Astrocyte (in vitro differentiated cells and primary cell): ENCODE measurements at regions not wholly inside any gene's neighbourhood (a gene's known extent, or its start where the extent isn't known, plus 50 kb on each side); places are given as distances from the start of the nearest gene placed in this dataset.
A peak's percentile ranks its signal among the peaks of the same experiment; 100 is the strongest.

Source experiments
- DNase-seq: peaks from one replicate; pipeline ENCODE4 v3.0.0-alpha.2; 2010; ENCODE audit warnings: low read depth
- FAIRE-seq: peaks from 2 replicates; lab custom pipeline; 2011; peaks lifted over from hg19 to GRCh38; lab: Jason Lieb, UNC
- H2AFZ ChIP-seq: 2 replicates; pipeline ENCODE4 v1.6.0; 2012; ENCODE audit warnings: low read depth, low read length, inconsistent platforms
- H3K27ac ChIP-seq: 2 replicates; pipeline ENCODE4 v1.5.1; 2011; ENCODE audit warnings: low read depth, low read length, inconsistent platforms
- H3K27me3 ChIP-seq: 2 replicates; pipeline ENCODE4 v1.6.0; 2011; ENCODE audit warnings: low read length, inconsistent platforms; ENCODE audit not compliant: insufficient read depth
- H3K36me3 ChIP-seq: 2 replicates; pipeline ENCODE4 v1.5.1; 2011; ENCODE audit warnings: low read length, inconsistent platforms; ENCODE audit not compliant: insufficient read depth
- H3K4me1 ChIP-seq: 2 replicates; pipeline ENCODE4 v1.5.1; 2011; ENCODE audit warnings: low read length, inconsistent platforms; ENCODE audit not compliant: insufficient read depth
- H3K4me2 ChIP-seq: 2 replicates; pipeline ENCODE4 v1.6.0; 2012; ENCODE audit warnings: low read length, inconsistent platforms
- H3K4me3 ChIP-seq: 2 replicates; pipeline ENCODE4 v1.5.1; 2011; ENCODE audit warnings: low read depth, mild to moderate bottlenecking, low read length, inconsistent platforms; ENCODE audit not compliant: insufficient read depth
- H3K79me2 ChIP-seq: 2 replicates; pipeline ENCODE4 v1.6.0; 2012; ENCODE audit warnings: mild to moderate bottlenecking, low read length, inconsistent platforms; ENCODE audit not compliant: insufficient read depth
- H3K9ac ChIP-seq: 2 replicates; pipeline ENCODE4 v1.6.0; 2012; ENCODE audit warnings: mild to moderate bottlenecking, low read length, inconsistent platforms
- H3K9me3 ChIP-seq: 2 replicates; pipeline ENCODE4 v1.5.1; 2012; ENCODE audit warnings: low read depth, mild to moderate bottlenecking, low read length, inconsistent platforms; ENCODE audit not compliant: insufficient read depth
- H4K20me1 ChIP-seq: 2 replicates; pipeline ENCODE4 v1.6.0; 2012; ENCODE audit warnings: low read length, inconsistent platforms; ENCODE audit not compliant: insufficient read depth
- H3K27ac Mint-ChIP-seq: one replicate; pipeline ENCODE4 v1.8.0; 2021; ENCODE audit warnings: mild to moderate bottlenecking, mixed read lengths; ENCODE audit not compliant: unreplicated experiment
- H3K27me3 Mint-ChIP-seq: one replicate; pipeline ENCODE4 v1.8.0; 2021; ENCODE audit warnings: low read depth, mixed read lengths; ENCODE audit not compliant: unreplicated experiment
- H3K36me3 Mint-ChIP-seq: one replicate; pipeline ENCODE4 v1.8.0; 2021; ENCODE audit warnings: low read depth, mixed read lengths; ENCODE audit not compliant: unreplicated experiment
- H3K4me1 Mint-ChIP-seq: one replicate; pipeline ENCODE4 v1.8.0; 2021; ENCODE audit warnings: low read depth, mixed read lengths; ENCODE audit not compliant: unreplicated experiment
- H3K4me3 Mint-ChIP-seq: one replicate; pipeline ENCODE4 v1.8.0; 2021; ENCODE audit warnings: mild to moderate bottlenecking, moderate library complexity, mixed read lengths; ENCODE audit not compliant: unreplicated experiment
- H3K9me3 Mint-ChIP-seq: one replicate; pipeline ENCODE4 v1.8.0; 2021; ENCODE audit warnings: mild to moderate bottlenecking, mixed read lengths; ENCODE audit not compliant: unreplicated experiment
- EZH2 ChIP-seq: IDR thresholded peaks from 2 replicates; pipeline ENCODE4 v1.6.1; 2012; ENCODE audit warnings: mild to moderate bottlenecking, low read length, inconsistent platforms; ENCODE audit not compliant: insufficient read depth
- TF ChIP-seq, protein P1 (sequence below): IDR thresholded peaks from 2 replicates; pipeline ENCODE4 v1.5.1; 2011; ENCODE audit warnings: low read depth, mild to moderate bottlenecking, inconsistent platforms, low read length, moderate library complexity; ENCODE audit not compliant: insufficient read depth

DNA sequence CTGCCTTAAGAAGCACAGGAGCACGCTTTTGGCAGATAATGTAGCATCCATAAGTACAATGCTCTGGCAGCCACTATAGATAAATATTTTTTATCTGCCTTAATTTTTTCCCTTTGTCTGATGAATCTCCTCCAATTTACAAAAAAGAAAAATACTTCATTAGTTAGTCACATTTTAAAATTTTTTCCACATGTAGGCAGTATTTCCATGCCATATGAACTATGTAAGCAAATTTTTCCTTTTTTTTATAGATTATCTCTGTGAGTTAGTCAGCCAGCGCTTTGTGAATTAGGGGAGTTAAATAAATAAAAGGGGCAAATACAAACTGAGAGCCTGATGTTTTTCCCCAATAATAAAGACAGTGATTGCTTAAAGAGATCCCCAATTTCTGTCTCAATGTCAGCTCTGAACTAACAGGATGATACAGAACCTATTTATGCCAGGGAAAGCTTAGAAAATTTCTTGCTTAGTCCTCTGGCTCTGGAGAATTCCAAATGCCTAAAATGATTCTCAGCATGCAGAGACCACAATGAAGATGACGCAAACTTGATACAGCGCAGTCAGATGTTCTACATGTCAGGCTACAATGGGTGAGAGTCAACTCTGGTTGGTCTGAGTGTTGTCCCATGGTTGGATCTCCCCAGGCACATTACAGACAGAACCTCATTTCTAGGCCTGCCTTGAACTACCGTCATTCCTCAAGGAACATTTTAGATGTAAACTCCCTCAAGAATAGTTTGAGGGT is 390.4 kb upstream of the CDH6 start:
- Histone ChIP-seq H3K4me3 (no peak overlapping the region), H3K27me3 (no peaks in the 10 kb centered on the region), H4K20me1 (no peaks in the 10 kb centered on the region), H2AFZ (no peak overlapping the region), H3K4me1 (no peaks in the 10 kb centered on the region), H3K27ac (peak overlapping the region; percentile 22), H3K79me2 (no peaks in the 10 kb centered on the region), H3K9me3 (no peaks in the 10 kb centered on the region), H3K4me2 (no peak overlapping the region), H3K9ac (no peak overlapping the region), H3K36me3 (no peaks in the 10 kb centered on the region)
- TF ChIP-seq EZH2, result no peak
- TF ChIP-seq, protein P1, sequence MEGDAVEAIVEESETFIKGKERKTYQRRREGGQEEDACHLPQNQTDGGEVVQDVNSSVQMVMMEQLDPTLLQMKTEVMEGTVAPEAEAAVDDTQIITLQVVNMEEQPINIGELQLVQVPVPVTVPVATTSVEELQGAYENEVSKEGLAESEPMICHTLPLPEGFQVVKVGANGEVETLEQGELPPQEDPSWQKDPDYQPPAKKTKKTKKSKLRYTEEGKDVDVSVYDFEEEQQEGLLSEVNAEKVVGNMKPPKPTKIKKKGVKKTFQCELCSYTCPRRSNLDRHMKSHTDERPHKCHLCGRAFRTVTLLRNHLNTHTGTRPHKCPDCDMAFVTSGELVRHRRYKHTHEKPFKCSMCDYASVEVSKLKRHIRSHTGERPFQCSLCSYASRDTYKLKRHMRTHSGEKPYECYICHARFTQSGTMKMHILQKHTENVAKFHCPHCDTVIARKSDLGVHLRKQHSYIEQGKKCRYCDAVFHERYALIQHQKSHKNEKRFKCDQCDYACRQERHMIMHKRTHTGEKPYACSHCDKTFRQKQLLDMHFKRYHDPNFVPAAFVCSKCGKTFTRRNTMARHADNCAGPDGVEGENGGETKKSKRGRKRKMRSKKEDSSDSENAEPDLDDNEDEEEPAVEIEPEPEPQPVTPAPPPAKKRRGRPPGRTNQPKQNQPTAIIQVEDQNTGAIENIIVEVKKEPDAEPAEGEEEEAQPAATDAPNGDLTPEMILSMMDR, result no peak
- Mint-ChIP-seq H3K27ac (peak overlapping the region; percentile 41), H3K9me3 (peaks cover 3% of the 10 kb centered on the region), H3K4me3 (no peak overlapping the region), H3K4me1 (no peaks in the 10 kb centered on the region), H3K27me3 (no peaks in the 10 kb centered on the region), H3K36me3 (no peaks in the 10 kb centered on the region)
- no peak for FAIRE-seq
- peak; percentile 12 for DNase-seq

DNA sequence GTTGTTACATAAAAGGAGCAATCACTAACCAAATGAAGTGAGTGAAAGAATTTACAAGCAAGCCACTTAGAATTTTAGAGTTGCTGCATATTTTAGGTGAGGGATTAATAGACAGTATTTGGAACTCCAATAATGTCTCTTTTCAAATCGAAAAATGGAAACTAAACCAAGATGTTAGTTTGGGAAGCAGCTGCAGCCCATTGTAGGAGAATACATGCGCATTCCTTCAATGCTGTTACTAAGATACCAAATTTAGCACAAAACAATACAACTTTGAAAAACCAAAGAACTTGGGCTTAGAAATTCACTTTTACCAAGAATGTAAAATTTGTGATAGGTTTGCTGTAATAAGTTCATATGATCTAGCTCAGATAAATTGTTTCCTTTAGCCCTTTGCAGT is 411.8 kb upstream of the CDH6 start:
- Histone ChIP-seq H3K79me2 (no peaks in the 10 kb centered on the region), H3K4me1 (no peaks in the 10 kb centered on the region), H3K4me3 (no peak overlapping the region), H3K27ac (no peak overlapping the region), H4K20me1 (no peaks in the 10 kb centered on the region), H3K27me3 (no peaks in the 10 kb centered on the region), H3K4me2 (no peak overlapping the region), H3K9me3 (no peaks in the 10 kb centered on the region), H2AFZ (no peak overlapping the region), H3K9ac (no peak overlapping the region), H3K36me3 (no peaks in the 10 kb centered on the region)
- TF ChIP-seq EZH2, result no peak
- TF ChIP-seq, protein P1, result no peak
- Mint-ChIP-seq H3K9me3 (peaks cover 7% of the 10 kb centered on the region), H3K36me3 (no peaks in the 10 kb centered on the region), H3K27ac (no peak overlapping the region), H3K27me3 (no peaks in the 10 kb centered on the region), H3K4me3 (no peak overlapping the region), H3K4me1 (no peaks in the 10 kb centered on the region)
- DNase-seq (no peak), FAIRE-seq (no peak)

DNA sequence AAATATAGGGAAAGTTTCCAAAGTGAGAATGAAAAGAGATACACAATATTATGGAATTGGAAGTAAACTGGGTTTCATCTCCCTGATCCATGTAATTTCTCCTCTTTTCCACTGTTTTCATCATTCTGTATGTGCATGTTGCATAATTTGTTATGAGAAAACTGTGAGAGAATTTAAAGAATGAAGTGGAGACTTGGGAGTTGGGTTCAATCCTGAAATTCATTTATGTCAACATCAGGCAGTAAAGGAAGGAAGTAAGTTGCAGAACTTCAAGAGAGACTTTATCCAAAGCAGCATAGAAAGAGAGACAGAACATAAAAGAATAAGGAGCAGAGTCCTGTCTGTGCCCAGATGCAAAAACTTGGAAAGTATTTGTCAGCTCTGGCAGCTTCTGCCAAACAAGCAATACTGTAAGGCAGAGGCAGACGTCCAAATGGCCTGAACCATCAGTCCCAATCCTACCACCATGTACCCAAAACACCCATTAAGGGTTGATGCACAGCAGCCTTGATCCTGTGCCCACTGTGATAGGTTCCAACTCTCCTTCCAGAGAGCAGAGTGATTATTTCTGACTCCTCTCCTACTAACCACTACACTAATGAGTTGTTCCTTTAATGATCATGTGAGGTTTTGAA is 425.3 kb upstream of the CDH6 start:
- peaks cover 34% of the 10 kb centered on the region for H3K4me1 Mint-ChIP-seq
- no peaks in the 10 kb centered on the region for H3K9me3 Mint-ChIP-seq
- TF ChIP-seq, protein P1, result no peak
- no peak for TF ChIP-seq EZH2
- no peak overlapping the region for H3K4me3 ChIP-seq
- no peaks in the 10 kb centered on the region for H3K36me3 Mint-ChIP-seq
- no peak for DNase-seq
- H3K9ac ChIP-seq, result no peak overlapping the region
- H3K4me1 ChIP-seq, result peaks cover 8% of the 10 kb centered on the region
- H3K27me3 ChIP-seq, result no peaks in the 10 kb centered on the region
- no peaks in the 10 kb centered on the region for H3K27me3 Mint-ChIP-seq
- H3K4me2 ChIP-seq, result no peak overlapping the region
- no peaks in the 10 kb centered on the region for H3K9me3 ChIP-seq
- H3K36me3 ChIP-seq, result no peaks in the 10 kb centered on the region
- H3K79me2 ChIP-seq, result no peaks in the 10 kb centered on the region
- no peaks in the 10 kb centered on the region for H4K20me1 ChIP-seq
- H3K27ac ChIP-seq, result no peak overlapping the region
- no peak overlapping the region for H3K27ac Mint-ChIP-seq
- no peak for FAIRE-seq
- no peak overlapping the region for H3K4me3 Mint-ChIP-seq
- H2AFZ ChIP-seq, result no peak overlapping the region
